Pancreas (tissue), 10 donors: ENCODE measurements at regions not wholly inside any gene's neighbourhood (a gene's known extent, or its start where the extent isn't known, plus 50 kb on each side); places are given as distances from the start of the nearest gene placed in this dataset.

Experiments
- ATAC-seq, 4 donors: fragments of 200-7000 bp; cut with Tn5 transposase; one replicate each; pipeline versions ENCODE4 v1.8.0 to v1.9.1; 2020; ENCODE audit warnings: mild to moderate bottlenecking in 4 of 4, moderate library complexity in 4 of 4
- DNase-seq, 6 donors: peaks; one replicate each; pipeline ENCODE4 v3.0.0-alpha.2; 2020
- FAIRE-seq: peaks from 2 replicates; lab custom pipeline; 2012; peaks lifted over from hg19 to GRCh38; lab: Jason Lieb, UNC
- H3K27ac ChIP-seq, 4 donors: fragments of 200-600 bp; sonication (generic); 1 replicate in 3 of 4; 2 replicates in 1 of 4; pipeline versions ENCODE4 v1.5.0 to v1.8.0; 2020
- H3K27me3 ChIP-seq, 4 donors: fragments of 200-600 bp; one replicate each; pipeline ENCODE4 v1.8.0; 2021
- H3K36me3 ChIP-seq, 3 donors: fragments of 200-600 bp; sonication (generic) in 1 of 3; one replicate each; pipeline versions ENCODE4 v1.5.0 to v1.8.0; 2020 to 2021
- H3K4me1 ChIP-seq, 3 donors: fragments of 200-600 bp; one replicate each; pipeline ENCODE4 v1.8.0; 2021
- H3K4me3 ChIP-seq, 4 donors: fragments of 200-600 bp; sonication (generic) in 2 of 4; one replicate each; pipeline versions ENCODE4 v1.5.0 to v1.8.0; 2020 to 2021
- H3K9me3 ChIP-seq, 4 donors: fragments of 200-600 bp; one replicate each; pipeline ENCODE4 v1.8.0; 2021
- WGBS, 2 donors: extraction: QIAGEN DNeasy Blood & Tissue Kit; methylation state at CpG; one replicate each; pipeline ENCODE4 v1.1.7; 2013; 5-methylcytosine and 5-hydroxymethylcytosine counted together
- intact Hi-C, 3 donors: fragments of 100-400 bp; cut with DNase I; formaldehyde crosslinking; loops; one replicate each; pipeline versions ENCODE4 v1.11.1 to v1.14.2; 2022
- TF ChIP-seq, protein P1 (sequence below), 4 donors: fragments of 200-600 bp; sonication (generic) in 3 of 4; IDR thresholded peaks; one replicate each; pipeline versions ENCODE4 v1.5.0 to v1.8.0; 2021; ENCODE audit warnings: antibody characterized with exemption in 4 of 4
- donor health status: healthy with polysubstance abuse.
- donor health status: DM: no; HTN: no; CAD: no; lungs with moderate emphysema.
- donor health status: DM: no; HTN: no; CAD: no.
- donor health status: control.
- donor health status: control.
- donor health status: Bipolar disorder and iron deficiency.
- donor health status: DM: yes; HTN: yes; CAD: no.
- donor health status: DM: no; HTN: no; CAD: no.
- donor health status: DM: no; HTN: no; CAD: no.
- donor health status: DM: yes; HTN: yes; CAD: no.

DNA sequence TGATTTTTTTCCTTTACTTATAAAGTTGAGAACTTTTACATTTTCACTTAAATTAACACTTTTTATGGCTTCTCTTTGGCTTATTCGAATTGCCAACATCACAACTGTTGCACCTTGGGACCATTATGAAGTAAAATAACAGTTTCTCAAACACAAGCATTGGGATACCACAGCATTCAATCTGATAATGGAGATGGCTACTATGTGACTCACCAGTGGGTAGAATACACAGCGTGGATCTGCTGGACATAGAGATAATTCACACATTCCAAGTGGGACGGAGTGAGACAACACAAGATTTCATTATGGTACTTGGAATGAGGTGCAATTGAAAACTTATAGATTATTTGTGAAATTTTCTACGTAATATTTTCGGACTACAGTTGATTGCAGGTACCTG lies 68.0 kb downstream of the ADAMTS1 start:
- ATAC-seq (no peak), DNase-seq (no peak), FAIRE-seq (no peak)
- Histone ChIP-seq H3K9me3 (no peaks in the 10 kb centered on the region), H3K27me3 (no peaks in the 10 kb centered on the region), H3K27ac (no peak overlapping the region), H3K4me1 (no peaks in the 10 kb centered on the region), H3K36me3 (no peaks in the 10 kb centered on the region), H3K4me3 (no peak overlapping the region)
- intact Hi-C loops = no loop called here
- 69 to 80% methylated on average over 5 of the region's 5 CpGs for WGBS, 2 donors
- TF ChIP-seq, protein P1, sequence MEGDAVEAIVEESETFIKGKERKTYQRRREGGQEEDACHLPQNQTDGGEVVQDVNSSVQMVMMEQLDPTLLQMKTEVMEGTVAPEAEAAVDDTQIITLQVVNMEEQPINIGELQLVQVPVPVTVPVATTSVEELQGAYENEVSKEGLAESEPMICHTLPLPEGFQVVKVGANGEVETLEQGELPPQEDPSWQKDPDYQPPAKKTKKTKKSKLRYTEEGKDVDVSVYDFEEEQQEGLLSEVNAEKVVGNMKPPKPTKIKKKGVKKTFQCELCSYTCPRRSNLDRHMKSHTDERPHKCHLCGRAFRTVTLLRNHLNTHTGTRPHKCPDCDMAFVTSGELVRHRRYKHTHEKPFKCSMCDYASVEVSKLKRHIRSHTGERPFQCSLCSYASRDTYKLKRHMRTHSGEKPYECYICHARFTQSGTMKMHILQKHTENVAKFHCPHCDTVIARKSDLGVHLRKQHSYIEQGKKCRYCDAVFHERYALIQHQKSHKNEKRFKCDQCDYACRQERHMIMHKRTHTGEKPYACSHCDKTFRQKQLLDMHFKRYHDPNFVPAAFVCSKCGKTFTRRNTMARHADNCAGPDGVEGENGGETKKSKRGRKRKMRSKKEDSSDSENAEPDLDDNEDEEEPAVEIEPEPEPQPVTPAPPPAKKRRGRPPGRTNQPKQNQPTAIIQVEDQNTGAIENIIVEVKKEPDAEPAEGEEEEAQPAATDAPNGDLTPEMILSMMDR (IDR thresholded peaks at IDR 0.05) = no peak

GRCh38 chr21:26776310-26777021 lies 68.7 kb downstream of the ADAMTS1 start:
- DNase-seq (no peak), ATAC-seq (no peak), FAIRE-seq (no peak)
- 83 to 84% methylated on average over 3 of the region's 3 CpGs for WGBS, 2 donors
- no peaks in the 10 kb centered on the region for H3K27me3 ChIP-seq
- no peak overlapping the region for H3K27ac ChIP-seq
- intact Hi-C loops = no loop called here
- no peak overlapping the region for H3K4me3 ChIP-seq
- no peaks in the 10 kb centered on the region for H3K4me1 ChIP-seq
- H3K9me3 ChIP-seq = no peaks in the 10 kb centered on the region
- no peaks in the 10 kb centered on the region for H3K36me3 ChIP-seq
- TF ChIP-seq, protein P1 (IDR thresholded peaks at IDR 0.05) = no peak

DNA sequence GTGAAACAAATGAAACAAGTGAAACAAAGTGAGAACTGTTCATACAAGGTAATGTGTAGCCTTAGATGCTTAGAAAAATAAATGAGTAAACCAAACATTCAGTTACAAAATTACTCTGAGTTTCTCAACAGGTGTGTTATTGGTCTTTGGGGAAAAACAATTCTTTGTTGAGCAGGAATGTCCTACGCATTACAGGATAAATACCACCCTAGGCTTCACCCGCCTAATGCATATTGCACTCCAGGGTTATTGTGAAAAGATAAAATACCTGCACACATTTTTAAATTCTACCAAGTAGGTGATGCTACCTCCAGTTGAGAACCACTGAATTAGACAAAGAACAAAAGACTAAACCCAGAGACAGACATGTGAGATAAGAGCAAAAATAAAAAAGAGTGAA lies 72.2 kb downstream of the ADAMTS1 start:
- Histone ChIP-seq H3K4me1 (no peaks in the 10 kb centered on the region), H3K9me3 (no peaks in the 10 kb centered on the region), H3K4me3 (no peak overlapping the region), H3K27me3 (no peaks in the 10 kb centered on the region), H3K36me3 (no peaks in the 10 kb centered on the region), H3K27ac (no peak overlapping the region)
- DNase-seq (no peak), FAIRE-seq (no peak), ATAC-seq (no peak)
- intact Hi-C loops = no loop called here
- 65 to 72% methylated on average over 2 of the region's 2 CpGs for WGBS, 2 donors
- TF ChIP-seq, protein P1 (IDR thresholded peaks at IDR 0.05) = no peak

GRCh38 chr21:26769613-26770188 lies 75.5 kb downstream of the ADAMTS1 start:
- 22 to 30% methylated on average over 6 of the region's 6 CpGs for WGBS, 2 donors
- intact Hi-C loops = no loop called here
- peak; percentile 84 for FAIRE-seq
- no peak overlapping the region for H3K27ac ChIP-seq
- H3K36me3 ChIP-seq = no peaks in the 10 kb centered on the region
- no peaks in the 10 kb centered on the region for H3K4me1 ChIP-seq
- H3K9me3 ChIP-seq = no peaks in the 10 kb centered on the region
- no peak overlapping the region for H3K4me3 ChIP-seq
- ATAC-seq = peak in 2 of 4 donors; percentile 37 to 64
- TF ChIP-seq, protein P1 (IDR thresholded peaks at IDR 0.05) = peak in 3 of 4 donors; percentile 35 to 56 (median 39)
- DNase-seq = no peak
- no peaks in the 10 kb centered on the region for H3K27me3 ChIP-seq

DNA sequence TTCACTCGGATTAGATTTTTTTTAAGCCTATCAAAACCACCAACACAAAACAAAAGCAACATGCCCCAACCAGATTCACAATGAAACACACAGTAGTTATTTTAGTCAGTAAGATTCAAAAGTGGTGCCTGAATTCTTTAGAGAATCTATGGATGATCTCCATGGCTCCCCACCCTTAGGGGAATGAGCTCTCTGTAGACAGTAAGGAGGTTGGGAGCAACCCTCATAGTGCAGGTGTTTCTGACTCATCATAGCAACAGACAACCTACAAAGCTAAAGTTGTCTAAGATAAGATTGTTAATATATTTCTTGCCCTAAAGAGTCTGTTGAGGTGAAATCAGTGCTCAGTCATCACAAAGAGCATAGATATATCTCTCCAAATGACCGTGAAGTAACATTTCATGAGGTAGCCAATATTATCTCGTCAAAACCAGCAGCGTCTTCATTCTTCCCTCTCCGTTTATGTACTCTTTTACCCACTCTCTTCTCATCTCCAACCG lies 78.3 kb downstream of the ADAMTS1 start:
- intact Hi-C loops = no loop called here
- H3K36me3 ChIP-seq = no peaks in the 10 kb centered on the region
- DNase-seq = no peak
- TF ChIP-seq, protein P1 (IDR thresholded peaks at IDR 0.05) = no peak
- no peaks in the 10 kb centered on the region for H3K4me1 ChIP-seq
- H3K9me3 ChIP-seq = no peaks in the 10 kb centered on the region
- no peak for FAIRE-seq
- H3K27ac ChIP-seq = no peak overlapping the region
- H3K27me3 ChIP-seq = no peaks in the 10 kb centered on the region
- WGBS, 2 donors = 70 to 76% methylated on average over 6 of the region's 6 CpGs
- no peak for ATAC-seq
- no peak overlapping the region for H3K4me3 ChIP-seq
